Large intestine (tissue), 3 donors: ENCODE measurements at regions not wholly inside any gene's neighbourhood (a gene's known extent, or its start where the extent isn't known, plus 50 kb on each side); places are given as distances from the start of the nearest gene placed in this dataset.

Source experiments
- DNase-seq, 2 donors: peaks; one replicate each; pipeline versions ENCODE4 v3.0.0 to v3.0.0-alpha.2; 2013
- H3K27ac ChIP-seq: one replicate; pipeline ENCODE4 v1.5.1; 2013; ENCODE audit warnings: low read length
- H3K27me3 ChIP-seq: 2 replicates; pipeline ENCODE4 v1.6.1; 2013; ENCODE audit warnings: low read length; ENCODE audit not compliant: control insufficient read depth, insufficient read depth
- H3K36me3 ChIP-seq: 2 replicates; pipeline ENCODE4 v1.6.1; 2013; ENCODE audit warnings: low read length; ENCODE audit not compliant: control insufficient read depth, insufficient read depth
- H3K4me1 ChIP-seq: one replicate; pipeline ENCODE4 v1.6.1; 2013; ENCODE audit warnings: low read length; ENCODE audit not compliant: control insufficient read depth, insufficient read depth
- H3K4me3 ChIP-seq: one replicate; pipeline ENCODE4 v1.5.1; 2013; ENCODE audit warnings: low read length
- H3K9me3 ChIP-seq: one replicate; pipeline ENCODE4 v1.6.1; 2013; ENCODE audit warnings: mild to moderate bottlenecking, low read depth, low read length, moderate library complexity; ENCODE audit not compliant: control insufficient read depth
- WGBS: methylation state at CpG from one replicate; pipeline ENCODE4 v1.1.5; 2013; ENCODE audit warnings: low lambda C conversion rate; ENCODE audit not compliant: insufficient coverage; 5-methylcytosine and 5-hydroxymethylcytosine counted together

DNA sequence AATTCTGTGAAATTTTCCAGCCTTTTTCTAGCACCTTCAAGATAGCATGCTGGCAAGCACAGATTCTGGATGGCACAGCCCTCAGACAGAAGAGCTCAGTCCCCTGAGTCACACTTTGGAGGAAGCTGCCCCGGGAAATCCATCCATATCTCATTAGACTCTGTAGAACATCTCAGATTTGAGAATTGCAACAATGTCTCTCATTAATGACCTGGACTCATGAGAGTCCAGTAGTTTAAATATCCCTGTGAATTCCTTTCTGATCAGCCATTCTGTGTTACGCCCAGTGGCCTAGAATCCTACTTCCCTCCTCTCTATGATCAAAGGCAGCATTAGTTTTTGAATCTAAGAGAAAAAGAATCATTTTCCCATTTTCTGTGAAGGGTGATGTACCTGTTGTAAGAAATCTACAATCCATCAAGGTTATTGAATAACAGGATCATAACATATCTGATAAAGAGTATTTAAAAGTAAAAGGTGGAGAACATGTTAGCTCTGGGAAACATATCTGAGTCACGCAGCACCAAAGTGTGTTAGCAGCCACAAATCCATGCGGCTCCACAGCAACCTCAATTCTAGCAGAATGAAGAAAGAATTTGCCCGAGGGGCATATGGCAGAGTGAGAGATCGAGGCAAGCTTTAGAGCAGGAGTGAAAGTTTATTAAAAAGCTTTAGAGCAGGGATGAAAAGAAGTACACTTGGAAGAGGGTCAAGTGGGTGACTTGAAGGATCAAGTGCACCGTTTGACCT is 855.6 kb upstream of the TMEM132C start:
- H3K4me3 ChIP-seq: no peak overlapping the region
- no peak for DNase-seq
- WGBS: 92% methylated on average over 2 of the region's 7 CpGs
- no peaks in the 10 kb centered on the region for H3K4me1 ChIP-seq
- H3K27me3 ChIP-seq: no peaks in the 10 kb centered on the region
- no peaks in the 10 kb centered on the region for H3K36me3 ChIP-seq
- no peak overlapping the region for H3K27ac ChIP-seq
- H3K9me3 ChIP-seq: no peaks in the 10 kb centered on the region

DNA sequence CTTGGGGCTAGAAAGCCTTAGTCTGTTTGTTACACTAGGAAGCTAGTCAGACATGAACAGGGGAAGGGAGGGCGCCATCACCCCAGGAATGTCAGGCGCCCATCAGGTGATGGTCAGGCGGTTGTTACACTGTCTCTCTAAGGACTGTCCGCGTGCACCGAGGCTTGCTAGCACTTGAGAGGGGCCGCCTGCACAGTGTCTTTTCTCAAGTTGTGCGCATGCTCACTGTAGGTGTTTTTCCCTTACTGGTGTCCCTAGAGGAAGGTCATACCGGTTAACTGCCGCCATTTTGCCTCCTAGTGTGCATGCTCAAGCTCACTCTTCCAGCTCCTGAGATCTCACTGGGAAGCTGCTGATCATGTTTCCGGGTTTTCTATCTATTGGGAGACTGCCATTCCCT is 855.0 kb upstream of the TMEM132C start:
- no peaks in the 10 kb centered on the region for H3K36me3 ChIP-seq
- no peaks in the 10 kb centered on the region for H3K27me3 ChIP-seq
- no peaks in the 10 kb centered on the region for H3K4me1 ChIP-seq
- no peak overlapping the region for H3K4me3 ChIP-seq
- DNase-seq: no peak
- no peak overlapping the region for H3K27ac ChIP-seq
- no CpG with 5 or more reads among the region's 11 CpGs for WGBS
- no peaks in the 10 kb centered on the region for H3K9me3 ChIP-seq

DNA sequence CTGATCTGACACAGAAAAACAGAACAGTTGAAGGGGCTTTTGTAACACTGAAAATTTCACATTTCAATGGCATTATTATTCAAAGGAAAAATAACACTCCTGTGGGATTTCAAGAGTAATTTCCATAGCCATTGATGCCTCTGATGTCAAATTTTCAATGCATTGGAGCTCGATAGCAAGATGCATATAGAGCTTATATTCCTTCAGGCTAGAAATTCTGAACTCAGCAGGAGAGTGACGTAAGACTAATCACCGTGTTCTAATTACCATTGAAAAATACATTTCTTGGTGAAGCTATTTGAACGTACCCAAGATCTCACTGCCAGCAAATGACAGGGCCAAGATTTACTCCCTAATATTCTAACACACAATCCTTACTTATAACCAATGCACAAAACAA is 854.1 kb upstream of the TMEM132C start:
- Histone ChIP-seq H3K36me3 (no peaks in the 10 kb centered on the region), H3K9me3 (peaks cover under 1% of the 10 kb centered on the region), H3K4me3 (no peak overlapping the region), H3K27ac (no peak overlapping the region), H3K27me3 (no peaks in the 10 kb centered on the region), H3K4me1 (no peaks in the 10 kb centered on the region)
- no CpG with 5 or more reads among the region's 4 CpGs for WGBS
- DNase-seq: no peak

DNA sequence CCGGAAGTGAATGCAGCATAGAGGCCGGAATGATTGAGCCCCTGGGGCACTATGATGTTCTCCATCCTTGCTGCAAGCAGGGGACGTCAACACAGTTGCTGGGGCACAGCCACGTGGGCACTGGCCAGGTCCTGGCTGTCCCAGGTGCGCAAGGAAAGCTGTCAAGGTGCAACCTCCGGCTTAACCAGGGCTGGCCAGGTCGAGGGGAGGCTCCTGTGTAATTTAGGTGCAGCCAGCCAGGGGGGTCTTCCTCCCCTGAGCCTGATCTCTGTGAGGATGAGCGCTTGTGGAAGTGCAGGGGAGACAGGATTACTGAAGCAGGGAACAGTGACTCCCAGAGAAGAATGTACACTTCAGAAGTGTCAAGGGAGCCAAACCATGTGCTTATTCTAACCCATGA is 852.8 kb upstream of the TMEM132C start:
- peaks cover 4% of the 10 kb centered on the region for H3K9me3 ChIP-seq
- H3K27me3 ChIP-seq: no peaks in the 10 kb centered on the region
- WGBS: no CpG with 5 or more reads among the region's 8 CpGs
- no peak overlapping the region for H3K4me3 ChIP-seq
- DNase-seq: no peak
- no peaks in the 10 kb centered on the region for H3K36me3 ChIP-seq
- no peaks in the 10 kb centered on the region for H3K4me1 ChIP-seq
- no peak overlapping the region for H3K27ac ChIP-seq

DNA sequence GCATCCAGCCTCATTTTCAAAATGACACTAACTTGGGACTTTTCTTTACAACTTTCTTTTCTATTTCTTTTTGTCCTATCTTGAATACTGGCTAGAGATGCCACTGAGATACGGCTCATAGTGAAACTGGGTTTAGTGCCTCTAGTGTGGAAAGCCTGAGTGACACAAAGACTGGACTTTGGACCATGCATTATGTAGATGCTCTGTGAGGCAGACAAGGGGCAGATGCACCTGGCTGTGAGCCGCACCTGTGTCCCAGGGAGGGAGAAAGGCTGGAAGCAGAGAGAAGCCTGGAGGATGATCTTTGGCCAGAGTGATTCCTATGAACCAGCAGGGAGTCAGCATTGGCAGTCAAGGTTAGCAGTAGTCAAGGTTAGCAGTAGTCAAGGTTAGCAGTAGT is 852.3 kb upstream of the TMEM132C start:
- Histone ChIP-seq H3K36me3 (no peaks in the 10 kb centered on the region), H3K4me3 (no peak overlapping the region), H3K4me1 (no peaks in the 10 kb centered on the region), H3K9me3 (peaks cover 4% of the 10 kb centered on the region), H3K27me3 (no peaks in the 10 kb centered on the region), H3K27ac (no peak overlapping the region)
- peak; percentile 48 to 82 for DNase-seq
- no CpG with 5 or more reads among the region's 2 CpGs for WGBS

DNA sequence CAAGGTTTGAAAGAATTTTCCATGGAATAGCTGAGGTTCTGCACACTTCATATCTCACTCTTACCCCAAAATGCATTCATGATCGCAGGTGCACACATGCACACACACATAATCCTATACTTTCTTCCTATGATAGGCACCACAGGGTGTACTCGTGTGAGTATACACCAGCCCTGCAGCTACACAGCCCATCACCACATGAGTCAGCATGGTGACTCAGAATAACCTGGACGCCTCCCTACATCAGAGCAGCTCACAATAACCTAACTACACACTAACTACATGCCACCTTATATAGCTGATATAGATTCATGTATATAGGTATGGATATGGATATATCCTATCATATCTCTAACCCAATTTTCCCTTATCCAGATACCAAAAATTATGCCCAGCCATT is 850.2 kb upstream of the TMEM132C start:
- no peak overlapping the region for H3K27ac ChIP-seq
- peaks cover 4% of the 10 kb centered on the region for H3K9me3 ChIP-seq
- no peaks in the 10 kb centered on the region for H3K27me3 ChIP-seq
- no peak for DNase-seq
- H3K4me1 ChIP-seq: no peaks in the 10 kb centered on the region
- H3K36me3 ChIP-seq: no peaks in the 10 kb centered on the region
- no CpG with 5 or more reads among the region's 3 CpGs for WGBS
- H3K4me3 ChIP-seq: no peak overlapping the region

DNA sequence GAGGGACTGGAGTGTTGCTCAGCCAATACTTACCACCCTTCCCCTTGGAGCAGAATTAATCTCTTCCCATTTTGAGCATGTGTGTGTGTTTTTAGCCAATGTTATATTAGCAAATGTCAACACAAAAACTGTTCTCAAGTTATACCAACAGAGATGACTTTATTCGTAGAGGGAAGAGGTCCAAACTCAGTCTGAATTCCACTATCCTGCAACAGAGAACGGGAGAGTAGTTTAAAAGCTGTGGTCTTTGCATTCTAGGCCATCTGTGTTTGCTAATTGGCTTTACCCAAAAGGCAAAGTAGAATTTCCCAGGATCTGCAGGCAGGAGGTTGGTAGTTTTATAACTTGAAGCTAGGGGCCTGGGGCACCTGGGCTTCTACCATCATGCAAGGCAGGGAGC is 847.9 kb upstream of the TMEM132C start:
- Histone ChIP-seq H3K4me3 (no peak overlapping the region), H3K27me3 (no peaks in the 10 kb centered on the region), H3K27ac (no peak overlapping the region), H3K9me3 (peaks cover 4% of the 10 kb centered on the region), H3K4me1 (no peaks in the 10 kb centered on the region), H3K36me3 (no peaks in the 10 kb centered on the region)
- no peak for DNase-seq
- no CpG with 5 or more reads among the region's 2 CpGs for WGBS

DNA sequence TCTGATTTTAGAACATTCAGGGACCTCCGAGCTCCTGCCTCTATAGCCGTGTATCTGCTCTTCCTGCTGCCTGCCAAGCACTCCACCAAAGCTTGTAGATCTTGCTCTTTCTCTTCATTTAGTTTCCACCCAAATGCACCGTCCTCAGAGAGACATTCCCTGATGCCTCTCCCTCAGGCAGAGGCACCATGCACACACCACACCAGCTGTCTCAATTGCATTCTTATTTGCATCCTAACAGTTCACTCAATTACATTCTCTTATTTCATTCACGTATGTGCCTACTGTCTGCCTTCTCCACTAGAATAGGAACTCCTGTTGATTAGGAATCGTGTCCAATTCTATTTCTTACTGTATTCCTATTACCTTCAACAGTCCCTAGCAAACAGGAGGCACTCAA is 845.4 kb upstream of the TMEM132C start:
- DNase-seq: no peak
- 87% methylated on average over 3 of the region's 5 CpGs for WGBS
- Histone ChIP-seq H3K36me3 (no peaks in the 10 kb centered on the region), H3K4me1 (no peaks in the 10 kb centered on the region), H3K27ac (no peak overlapping the region), H3K9me3 (peaks cover 4% of the 10 kb centered on the region), H3K27me3 (no peaks in the 10 kb centered on the region), H3K4me3 (no peak overlapping the region)

DNA sequence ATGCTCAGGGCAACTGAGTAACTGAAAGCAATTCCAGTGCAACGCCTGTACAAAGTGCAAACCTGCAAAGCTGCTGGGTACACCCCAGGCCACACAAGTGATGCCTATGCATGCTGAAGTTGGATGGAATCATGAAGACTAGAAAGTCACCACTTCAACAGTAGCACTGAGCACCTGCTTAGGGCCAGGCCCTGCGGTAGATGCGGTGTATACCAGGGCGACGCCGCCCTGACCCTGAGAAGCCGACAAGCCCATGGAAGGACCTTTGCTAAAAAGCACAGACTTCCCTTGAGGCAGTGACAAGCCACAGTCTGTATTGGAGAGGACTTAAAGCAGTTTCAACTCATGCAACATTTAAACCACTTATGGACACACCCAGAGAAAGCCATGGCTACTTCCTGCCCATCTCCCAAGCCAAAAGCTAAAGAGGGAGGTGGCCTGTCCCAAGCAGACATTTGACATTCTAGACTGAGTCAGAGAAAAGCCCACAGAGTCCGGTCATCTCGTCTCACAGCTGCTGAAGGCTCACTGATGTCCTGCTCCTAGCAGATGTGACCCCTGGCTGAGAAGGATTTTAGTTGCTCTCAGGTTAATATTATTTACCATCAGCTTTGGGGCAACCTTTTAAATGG is 843.9 kb upstream of the TMEM132C start:
- Histone ChIP-seq H3K36me3 (no peaks in the 10 kb centered on the region), H3K27me3 (no peaks in the 10 kb centered on the region), H3K27ac (no peak overlapping the region), H3K4me1 (no peaks in the 10 kb centered on the region), H3K4me3 (no peak overlapping the region), H3K9me3 (peaks cover under 1% of the 10 kb centered on the region)
- DNase-seq: no peak
- no CpG with 5 or more reads among the region's 9 CpGs for WGBS

DNA sequence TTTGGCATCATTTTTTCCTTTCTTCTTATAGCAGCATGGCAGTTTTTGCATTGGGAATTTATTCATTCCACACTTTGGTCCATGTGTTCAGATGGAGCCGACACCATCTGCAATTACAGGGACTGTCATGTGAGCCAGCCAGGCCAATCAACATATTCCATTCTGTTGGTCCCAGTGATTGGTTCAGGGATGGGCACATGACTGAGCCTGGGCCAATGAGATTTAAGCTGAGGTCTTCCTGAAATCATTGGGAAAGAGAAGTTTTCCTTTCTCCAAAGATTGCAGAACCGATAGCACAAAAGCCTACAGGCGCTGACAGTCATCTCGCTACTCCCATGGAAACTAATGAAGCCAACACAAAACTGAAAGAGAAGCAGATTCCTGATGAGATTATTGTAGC is 841.5 kb upstream of the TMEM132C start:
- H3K9me3 ChIP-seq: no peaks in the 10 kb centered on the region
- no peak for DNase-seq
- no peak overlapping the region for H3K4me3 ChIP-seq
- H3K27ac ChIP-seq: no peak overlapping the region
- H3K27me3 ChIP-seq: no peaks in the 10 kb centered on the region
- H3K36me3 ChIP-seq: no peaks in the 10 kb centered on the region
- WGBS: no CpG with 5 or more reads among the region's 4 CpGs
- no peaks in the 10 kb centered on the region for H3K4me1 ChIP-seq

DNA sequence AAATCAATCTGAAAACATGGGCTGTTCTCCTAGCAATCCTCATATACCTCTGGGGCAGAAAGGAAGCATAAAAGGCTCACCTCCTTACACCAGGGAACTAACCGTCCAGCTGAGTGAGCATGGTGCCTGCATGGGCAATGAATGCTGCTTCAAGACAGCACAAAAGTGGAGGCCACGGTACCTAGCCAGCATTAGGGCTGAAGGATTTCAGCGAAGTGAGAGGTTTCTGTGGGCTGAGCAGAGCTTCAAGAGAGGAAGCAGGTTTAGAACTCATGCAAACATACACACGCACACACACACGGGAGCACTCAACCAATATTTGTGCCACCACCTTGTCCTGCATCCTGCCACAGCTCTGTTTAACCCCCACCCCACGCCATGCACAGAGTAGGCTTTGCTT is 838.5 kb upstream of the TMEM132C start:
- no peak overlapping the region for H3K27ac ChIP-seq
- no peak for DNase-seq
- no peaks in the 10 kb centered on the region for H3K36me3 ChIP-seq
- H3K4me1 ChIP-seq: no peaks in the 10 kb centered on the region
- no peaks in the 10 kb centered on the region for H3K9me3 ChIP-seq
- H3K27me3 ChIP-seq: no peaks in the 10 kb centered on the region
- H3K4me3 ChIP-seq: no peak overlapping the region
- no CpG with 5 or more reads among the region's 6 CpGs for WGBS
